NCI-H146 treated with DMSO at 0.1 percent for 48 hours (cell line): ENCODE measurements at regions not wholly inside any gene's neighbourhood (a gene's known extent, or its start where the extent isn't known, plus 50 kb on each side); places are given as distances from the start of the nearest gene placed in this dataset.

Experiments
- DNase-seq: peaks from one replicate; lab custom pipeline; 2025; ENCODE audit not compliant: unreplicated experiment; lab: John Stamatoyannopoulos, UW

GRCh38 chr2:158049129-158049855 is 52.4 kb upstream of the UPP2 start:
- no peak for DNase-seq

- DNase-seq = no peak
These were observed 53.3 kb upstream of the UPP2 start for GRCh38 chr2:158048327-158048726.

- DNase-seq = no peak
These were observed 54.5 kb upstream of the UPP2 start for GRCh38 chr2:158047156-158047611.

DNA sequence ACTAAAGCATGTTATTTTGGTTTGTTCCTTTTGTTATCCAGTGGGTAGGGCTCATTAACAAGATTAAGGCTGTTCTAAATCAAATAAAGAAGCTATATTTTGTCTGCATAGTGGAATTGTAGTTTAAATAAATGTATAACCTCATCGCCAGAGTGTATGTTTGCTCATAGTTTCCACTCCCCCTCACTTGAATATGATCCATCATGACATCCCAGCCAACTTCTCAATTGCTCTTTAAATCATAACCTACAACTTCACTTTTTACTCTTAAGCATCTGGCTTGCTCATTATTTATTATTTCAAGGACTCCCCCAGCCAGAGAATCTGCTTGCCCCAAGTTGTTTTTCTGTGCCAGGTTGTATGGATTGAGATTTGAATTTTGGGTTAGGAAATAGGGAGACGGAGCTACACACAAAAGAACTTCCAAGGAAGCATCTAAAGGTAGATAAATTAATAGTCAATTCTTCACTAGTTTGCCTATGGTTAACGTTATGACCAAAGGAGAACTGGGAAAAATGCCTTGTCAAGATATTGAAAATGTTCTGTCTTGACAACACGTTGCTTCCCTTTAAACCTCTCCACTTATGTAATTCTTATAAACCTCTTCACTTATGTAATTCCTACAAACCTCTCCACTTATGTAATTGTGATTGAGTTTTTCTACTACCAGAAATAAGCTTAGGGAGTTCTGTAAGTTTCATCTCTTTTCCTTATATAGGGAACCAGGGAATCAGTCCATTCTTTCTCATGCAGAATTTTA is 55.4 kb upstream of the UPP2 start:
- DNase-seq = no peak

DNA sequence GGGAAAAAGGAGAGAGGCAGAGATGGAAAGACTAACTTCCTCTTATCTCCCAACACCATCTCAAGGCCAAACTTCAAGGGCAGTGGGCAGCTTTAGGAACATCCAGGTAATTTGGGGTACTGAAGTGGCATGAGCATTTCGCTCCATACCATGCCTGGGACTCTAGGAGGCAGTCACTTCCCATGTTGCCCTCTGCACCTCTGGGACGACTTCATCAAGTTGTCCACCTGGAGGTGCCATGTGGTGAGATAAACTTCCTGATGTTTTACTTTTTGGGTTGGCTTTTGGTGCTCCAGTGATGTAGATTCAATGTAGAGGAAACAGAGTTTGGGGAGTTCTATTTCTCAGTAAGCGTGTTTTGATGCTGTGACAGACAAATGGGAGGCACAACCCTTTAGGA is 56.3 kb upstream of the UPP2 start:
- DNase-seq = no peak

DNA sequence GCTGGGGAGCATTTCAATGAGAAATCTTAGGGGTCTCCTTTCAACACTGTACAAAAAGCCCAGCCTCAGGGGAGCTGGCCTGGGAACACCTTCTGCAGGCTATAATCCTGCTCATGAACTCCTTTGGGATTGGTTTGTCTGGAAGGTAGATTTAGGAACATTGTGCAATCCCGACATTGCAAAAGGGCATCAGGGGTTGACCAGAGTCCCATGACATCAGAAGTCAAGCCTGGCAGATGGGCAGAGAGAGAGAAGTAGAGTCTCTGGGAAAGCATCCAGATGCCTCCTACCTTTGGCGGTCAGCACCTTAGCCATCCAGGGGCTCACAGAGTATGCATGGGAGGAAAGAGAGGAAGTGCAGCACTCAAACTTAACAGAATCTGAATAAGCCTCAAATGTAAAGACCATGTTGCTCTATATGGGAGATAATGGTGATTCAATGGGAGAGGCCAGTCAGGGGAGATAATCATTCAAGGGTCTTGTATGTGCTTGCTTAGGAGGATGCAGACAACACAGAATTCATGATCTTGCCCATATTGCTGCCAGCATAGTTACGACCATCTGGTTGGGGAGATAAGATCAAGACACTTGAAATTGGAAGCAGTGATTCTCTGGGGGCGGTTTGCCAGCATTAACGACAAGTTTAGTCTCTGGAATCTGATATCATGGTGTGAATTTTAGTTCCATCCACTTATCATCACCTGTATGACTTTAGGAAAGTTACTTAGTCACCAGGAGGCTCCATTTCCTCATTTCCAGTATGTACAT is 58.3 kb upstream of the UPP2 start:
- no peak for DNase-seq

GRCh38 chr2:158042666-158043065 is 59.0 kb upstream of the UPP2 start:
- DNase-seq = no peak

GRCh38 chr2:158042245-158042644 is 59.4 kb upstream of the UPP2 start:
- DNase-seq = no peak

GRCh38 chr2:158041400-158041799 is 60.3 kb upstream of the UPP2 start:
- no peak for DNase-seq

DNA sequence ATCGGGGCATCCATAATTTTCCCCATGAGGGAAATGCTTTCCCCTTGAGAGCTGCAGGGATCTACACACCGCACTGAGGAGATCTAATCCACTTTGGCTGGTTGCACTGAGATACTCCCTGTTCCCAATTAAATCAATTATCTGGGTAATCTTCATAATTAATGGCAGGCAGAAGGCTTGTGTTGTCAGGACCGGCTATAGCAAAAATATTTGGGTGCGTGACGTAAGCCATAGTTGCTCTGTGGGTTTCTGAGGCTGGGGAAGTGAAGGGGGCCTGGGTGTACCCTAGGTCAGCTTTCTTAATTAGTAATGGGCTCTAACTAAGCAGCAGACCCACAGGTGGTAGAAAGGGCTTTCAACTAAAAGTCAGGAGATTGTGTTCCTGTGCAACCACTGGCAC is 62.8 kb upstream of the UPP2 start:
- DNase-seq = no peak

DNA sequence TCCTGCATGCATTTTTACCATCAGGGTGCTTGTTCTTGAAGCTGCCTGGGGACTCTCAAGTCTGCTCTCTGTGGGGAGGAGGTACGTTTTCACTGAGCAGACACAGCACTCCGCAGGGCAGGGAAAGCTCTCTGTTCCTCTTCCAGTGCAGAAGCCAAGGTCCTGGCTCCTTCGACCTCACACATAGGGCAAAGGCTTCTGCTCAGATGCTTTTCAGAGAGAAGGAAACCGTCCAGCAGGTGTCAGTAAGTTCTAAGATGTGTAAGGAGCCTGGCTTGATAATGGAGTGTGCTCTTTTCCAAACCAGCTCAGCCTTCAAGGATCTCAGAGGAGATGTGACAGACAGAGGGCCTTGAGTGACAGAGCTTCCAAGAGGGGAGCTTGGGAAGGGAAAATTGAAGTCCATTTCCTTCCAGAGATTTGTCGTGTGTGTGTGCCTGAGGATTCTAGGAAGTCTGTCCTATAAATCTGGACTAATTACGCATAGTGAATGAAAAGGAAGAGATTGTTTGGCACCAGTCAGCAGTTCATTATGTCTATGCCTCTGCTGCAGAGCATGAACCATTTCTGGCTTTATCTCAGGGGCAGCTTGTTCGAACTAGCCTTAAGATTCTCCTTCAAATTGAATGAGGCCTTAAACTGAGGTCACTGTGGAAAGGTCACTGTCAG is 67.3 kb upstream of the UPP2 start:
- peak; percentile 56 for DNase-seq

GRCh38 chr2:158031371-158031770 is 70.3 kb upstream of the UPP2 start:
- DNase-seq = no peak

DNA sequence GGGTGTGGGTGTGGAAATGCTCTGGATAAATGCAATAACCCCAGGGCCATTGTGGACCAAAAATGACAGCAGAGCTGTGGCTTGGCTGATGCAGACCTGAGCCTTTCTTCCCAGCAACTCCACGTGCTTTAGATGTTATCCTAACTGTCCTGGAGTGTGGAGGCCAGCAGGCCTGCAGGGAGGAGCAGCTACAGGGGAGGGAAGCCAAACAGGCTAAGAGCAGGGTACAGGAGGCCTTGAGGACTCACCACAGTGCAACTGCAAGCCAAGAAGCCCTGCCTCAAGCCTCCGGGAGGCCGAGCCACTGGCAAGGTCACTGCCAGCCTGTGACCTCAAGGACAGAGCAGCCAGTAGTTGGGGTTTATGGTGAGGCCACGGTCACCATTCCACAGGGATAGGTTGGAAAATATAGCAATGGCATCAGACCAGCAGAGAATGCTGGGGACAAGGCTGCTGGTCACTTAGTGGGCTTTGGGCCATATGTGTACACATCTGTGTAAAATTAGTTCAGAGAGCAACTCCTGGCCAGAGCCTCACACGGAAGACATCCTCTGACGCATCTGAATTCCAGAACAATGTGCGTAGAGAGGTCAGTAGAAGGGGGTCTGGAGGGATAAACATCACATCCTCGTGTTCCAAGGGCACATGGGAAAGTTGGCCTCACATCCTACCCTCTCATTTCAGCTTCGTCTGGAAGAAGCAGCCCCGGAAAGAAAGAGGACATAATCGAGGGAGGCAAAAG is 76.2 kb upstream of the UPP2 start:
- no peak for DNase-seq

DNA sequence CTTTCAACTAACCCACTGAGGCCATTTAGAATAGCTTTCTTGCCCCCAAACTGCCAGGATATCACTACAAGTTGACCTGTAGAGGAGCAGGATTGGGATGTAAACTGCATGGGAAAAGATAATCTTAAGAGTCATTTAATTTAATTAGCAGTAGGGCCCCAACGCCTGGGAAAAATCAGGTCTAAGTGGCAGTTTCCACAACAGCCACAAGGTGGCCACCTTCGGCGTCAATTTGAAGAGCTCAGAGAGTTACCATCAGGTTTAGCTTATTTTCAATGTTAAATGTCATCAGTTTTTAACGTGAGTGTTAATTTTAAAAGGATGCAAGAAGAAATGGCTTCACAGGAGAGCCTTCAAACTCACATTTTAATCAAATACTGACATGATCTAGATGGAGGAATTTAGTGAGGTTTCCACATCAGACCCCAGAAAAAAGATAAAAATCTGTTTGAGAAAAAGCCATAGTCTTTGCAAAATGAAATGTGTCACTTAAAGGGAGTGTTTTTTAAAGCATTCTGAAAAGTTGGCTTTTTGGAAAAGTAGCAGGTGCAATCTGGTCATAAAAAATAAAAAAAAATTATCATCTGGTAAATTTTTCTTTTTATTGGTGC is 77.3 kb upstream of the UPP2 start:
- DNase-seq = no peak

DNA sequence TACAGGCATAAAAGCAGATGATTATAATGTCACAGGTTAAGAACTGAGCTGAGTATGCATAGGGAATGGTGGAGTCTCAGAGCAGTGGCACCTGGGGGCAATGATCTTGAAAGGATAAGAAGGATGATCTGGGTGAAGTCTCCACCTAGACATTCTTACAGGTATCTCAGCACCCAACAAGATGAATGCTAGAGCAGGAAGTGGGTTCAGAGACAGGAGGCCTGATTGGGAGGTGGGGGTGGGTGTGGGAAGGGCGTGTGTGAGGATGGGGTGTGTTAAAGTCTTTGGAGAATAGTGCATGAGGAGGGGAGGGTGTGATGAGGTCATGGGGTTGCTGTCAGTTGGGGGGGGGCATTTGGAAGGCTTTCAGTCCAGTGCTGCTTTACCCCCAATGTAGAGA is 78.8 kb upstream of the UPP2 start:
- DNase-seq = no peak

- DNase-seq = no peak
These were observed 80.5 kb upstream of the UPP2 start for GRCh38 chr2:158021226-158021625.

- no peak for DNase-seq
These were observed 86.1 kb upstream of the UPP2 start for GRCh38 chr2:158015428-158016076.

GRCh38 chr2:158013891-158014290 is 87.8 kb upstream of the UPP2 start:
- no peak for DNase-seq

DNA sequence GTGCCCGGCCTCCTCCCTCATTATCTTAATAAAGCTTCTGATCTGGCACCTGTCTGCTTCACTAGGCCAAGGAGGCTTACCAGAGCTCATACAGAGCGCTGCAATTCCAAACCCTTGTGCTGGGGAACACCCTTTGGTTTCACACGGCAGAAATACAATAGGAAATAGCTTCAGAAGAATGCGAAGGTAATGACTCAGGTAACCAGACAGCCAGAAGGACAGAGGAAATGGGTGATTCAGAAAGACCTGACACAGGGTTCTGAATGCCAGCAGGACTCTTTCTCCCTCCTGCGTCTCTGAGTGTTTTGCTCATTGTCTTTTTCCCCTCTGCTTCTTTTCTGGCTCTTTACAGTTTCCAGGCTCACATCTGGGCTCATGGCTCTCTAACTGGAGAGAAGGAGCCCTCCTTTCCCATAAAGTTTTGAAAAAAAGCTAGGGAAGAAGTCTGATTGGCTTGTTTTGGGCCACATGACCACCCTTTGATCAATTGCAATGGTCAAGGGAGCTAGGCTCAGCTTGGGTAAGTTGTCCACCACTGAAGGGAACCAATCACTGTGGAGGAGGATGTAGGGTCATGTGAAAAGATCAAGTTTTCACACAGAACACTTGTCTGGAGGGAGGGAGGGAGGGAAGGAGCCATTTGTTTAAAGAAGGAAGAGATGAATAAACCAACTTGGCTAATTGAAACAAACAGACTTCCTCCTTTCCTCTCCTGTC is 90.5 kb upstream of the UPP2 start:
- no peak for DNase-seq
